GM19372 (cell line): ENCODE measurements at regions not wholly inside any gene's neighbourhood (a gene's known extent, or its start where the extent isn't known, plus 50 kb on each side); places are given as distances from the start of the nearest gene placed in this dataset.

Experiments
- ATAC-seq: cut with Tn5 transposase; IDR thresholded peaks from one replicate; pipeline ENCODE4 v1.9.1; 2021; ENCODE audit warnings: mild to moderate bottlenecking, low read depth, moderate library complexity; ENCODE audit not compliant: unreplicated experiment

GRCh38 chr6:56865081-56865875 is 89.6 kb upstream of the BEND6 start:
- ATAC-seq: no peak

GRCh38 chr6:56864171-56864616 is 90.7 kb upstream of the BEND6 start:
- no peak for ATAC-seq

GRCh38 chr6:56863366-56863765 is 91.5 kb upstream of the BEND6 start:
- ATAC-seq: no peak

GRCh38 chr6:56862415-56863175 is 92.3 kb upstream of the BEND6 start:
- peak; percentile 51 for ATAC-seq

GRCh38 chr6:56860475-56860874 is 94.4 kb upstream of the BEND6 start:
- ATAC-seq: no peak

- no peak for ATAC-seq
Observed at GRCh38 chr6:56856036-56856580, 98.8 kb upstream of the BEND6 start.

GRCh38 chr6:56854086-56854485 is 100.8 kb upstream of the BEND6 start:
- no peak for ATAC-seq

DNA sequence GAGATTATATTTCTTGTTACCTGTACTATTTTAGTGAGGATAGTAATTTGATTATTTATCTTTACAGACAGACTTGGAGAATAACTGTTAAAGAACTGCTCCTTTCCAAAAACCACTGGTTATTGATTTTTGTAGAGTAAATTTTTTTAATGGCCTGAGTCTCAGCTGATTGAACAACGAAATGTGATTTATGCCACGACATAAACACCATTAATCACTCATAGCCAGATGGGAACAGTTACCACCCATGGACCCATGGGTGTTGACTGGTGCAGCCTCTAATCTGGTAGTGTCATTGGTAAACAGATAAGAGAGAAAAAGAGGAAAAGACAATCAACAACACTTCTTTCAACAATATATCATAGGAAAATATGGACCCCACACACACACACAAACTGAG is 101.4 kb upstream of the BEND6 start:
- ATAC-seq: no peak

- peak; percentile 8 for ATAC-seq
Observed at GRCh38 chr6:56852260-56853010, 102.5 kb upstream of the BEND6 start.

- peak; percentile 94 for ATAC-seq
Observed at GRCh38 chr6:56851541-56852259, 103.2 kb upstream of the BEND6 start.

DNA sequence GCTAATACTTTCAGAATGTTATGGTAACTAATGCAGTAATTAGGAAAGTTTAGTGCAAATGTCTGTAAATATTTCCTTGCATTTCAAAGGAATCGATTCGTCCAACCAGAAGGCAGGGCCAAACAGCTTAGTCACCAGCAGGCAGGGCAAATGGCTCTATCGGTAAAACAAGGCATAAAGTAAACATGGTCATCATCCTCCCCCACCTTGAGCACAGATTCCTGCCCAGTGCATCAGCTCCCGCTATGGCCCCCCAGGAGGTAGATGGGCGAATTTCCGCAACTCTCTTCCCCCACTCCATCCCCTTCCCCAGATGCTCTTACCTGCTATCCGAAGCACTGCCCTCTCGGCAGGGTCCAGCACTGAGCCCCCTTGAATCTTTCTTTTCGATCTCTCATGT is 103.8 kb upstream of the BEND6 start:
- no peak for ATAC-seq

GRCh38 chr6:56850626-56851025 is 104.3 kb upstream of the BEND6 start:
- ATAC-seq: no peak

- no peak for ATAC-seq
Observed at GRCh38 chr6:56849896-56850295, 105.0 kb upstream of the BEND6 start.

- no peak for ATAC-seq
Observed at GRCh38 chr6:56848105-56848504, 106.8 kb upstream of the BEND6 start.

GRCh38 chr6:56845032-56845431 is 109.9 kb upstream of the BEND6 start:
- ATAC-seq: no peak

- ATAC-seq: peak; percentile 84
Observed at GRCh38 chr6:56843476-56844349, 111.2 kb upstream of the BEND6 start.

DNA sequence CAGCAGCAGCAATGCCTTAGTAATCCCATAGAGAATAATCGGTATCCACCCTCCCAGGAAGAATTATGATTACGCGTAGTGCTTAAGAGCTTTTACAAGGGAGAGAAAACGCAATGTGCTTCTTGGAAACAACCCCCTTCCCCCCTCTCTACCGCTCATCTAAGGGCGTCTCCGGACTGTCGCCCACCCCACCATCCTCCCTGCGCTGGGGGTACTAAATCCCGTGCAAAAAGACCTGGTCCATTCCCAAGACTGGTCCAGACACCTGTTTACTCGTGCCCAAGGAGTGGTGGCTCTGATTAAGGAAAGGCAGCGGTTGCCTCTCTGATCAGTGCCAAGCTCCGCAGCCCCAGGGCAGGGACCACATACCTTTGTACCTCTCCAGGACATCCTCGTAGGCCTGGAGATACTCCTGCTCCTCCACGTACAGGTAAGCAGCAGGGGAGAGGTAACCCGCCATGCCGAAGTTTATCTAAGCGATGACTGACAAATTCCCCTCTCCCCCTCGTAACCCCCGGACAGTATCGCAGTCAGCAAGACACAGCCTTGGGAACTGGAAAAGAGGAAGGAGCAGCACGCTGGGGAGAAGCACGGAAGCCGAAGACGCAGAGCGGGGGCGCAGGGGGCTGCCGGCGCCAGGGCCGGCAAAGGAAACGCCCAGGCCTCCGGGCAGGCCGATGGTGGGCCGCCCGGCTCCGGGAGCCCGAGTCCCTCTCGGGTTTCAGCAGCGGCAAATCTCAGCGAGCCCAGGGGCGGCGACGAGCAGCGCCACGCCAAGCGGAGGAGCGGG is 112.0 kb upstream of the BEND6 start:
- ATAC-seq: peak; percentile 6

DNA sequence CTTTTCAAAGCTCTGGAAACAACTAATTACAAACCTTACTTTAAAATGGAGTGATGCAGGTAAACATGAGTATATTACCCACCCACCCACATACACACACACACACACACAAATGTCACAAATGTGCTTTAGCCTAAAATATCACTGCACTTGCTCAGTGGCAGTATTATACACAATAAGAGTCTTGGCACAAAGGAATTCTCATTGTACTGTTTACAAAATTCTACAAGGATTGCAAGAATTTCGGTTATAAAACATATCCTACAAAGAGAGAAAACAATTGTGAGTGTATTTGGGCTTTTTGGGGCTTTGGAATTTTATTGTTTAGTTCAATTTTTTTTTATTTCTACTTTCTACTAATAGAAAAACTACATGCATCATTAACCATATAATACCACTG is 113.2 kb upstream of the BEND6 start:
- ATAC-seq: no peak

- ATAC-seq: no peak
Observed at GRCh38 chr6:56841381-56841749, 113.5 kb upstream of the BEND6 start.
